GM12878 (cell line): ENCODE measurements at regions not wholly inside any gene's neighbourhood (a gene's known extent, or its start where the extent isn't known, plus 50 kb on each side); places are given as distances from the start of the nearest gene placed in this dataset.
A peak's percentile ranks its signal among the peaks of the same experiment; 100 is the strongest.

Experiments
- ATAC-seq: fragments of 200-7000 bp; cut with Tn5 transposase; 3 replicates; pipeline ENCODE4 v1.9.1; 2020; ENCODE audit warnings: mild to moderate bottlenecking, moderate library complexity
- BruUV-seq: library from RNA; stranded (reverse); fragments of 400-500 nt; replicated peaks from 2 replicates; lab custom pipeline; 2021; lab: Mats Ljungman, UMichigan
- CTCF ChIA-PET: fragments of 300-600 bp; sonication (Branson Sonifier 250); formaldehyde crosslinking; extraction: SDS; loops from one replicate; lab custom pipeline; 2021; ENCODE audit warnings: inconsistent platforms; lab: Yijun Ruan, JAX
- POLR2A ChIA-PET: fragments of 350-600 bp; formaldehyde crosslinking; extraction: SDS; loops from one replicate; lab custom pipeline; 2021; ENCODE audit warnings: inconsistent platforms; lab: Charles Lee
- RAD21 ChIA-PET: fragments of 300-600 bp; sonication (Branson Sonifier 250); formaldehyde crosslinking; loops from one replicate; lab custom pipeline; 2023; ENCODE audit warnings: antibody characterized with exemption; ENCODE audit not compliant: unreplicated experiment; lab: Charles Lee
- SMC1A ChIA-PET: fragments of 300-600 bp; sonication (Branson Sonifier 250); formaldehyde crosslinking; loops from one replicate; lab custom pipeline; 2023; ENCODE audit not compliant: unreplicated experiment, uncharacterized antibody; lab: Charles Lee
- DNase-seq: peaks from one replicate; pipeline ENCODE4 v3.0.0-alpha.2; 2011; ENCODE audit warnings: low read depth, low spot score
- FAIRE-seq: peaks from 3 replicates; lab custom pipeline; 2011; peaks lifted over from hg19 to GRCh38; lab: Jason Lieb, UNC
- H2AFZ ChIP-seq: 2 replicates; pipeline ENCODE4 v1.6.0; 2011; ENCODE audit warnings: low read depth, low read length, control low read depth; ENCODE audit not compliant: control insufficient read depth
- H3K27ac ChIP-seq: 2 replicates; pipeline ENCODE4 v1.5.1; 2011; ENCODE audit warnings: control low read depth; ENCODE audit not compliant: control insufficient read depth, insufficient read depth
- H3K27me3 ChIP-seq, 2 experiments: replicated peaks in 1 of 2; 2 replicates each; pipeline versions ENCODE4 v1.6.0 to v1.6.1; 2011; ENCODE audit warnings: low read length in 1 of 2; ENCODE audit not compliant: control insufficient read depth in 2 of 2, insufficient read depth in 2 of 2
- H3K36me3 ChIP-seq, 2 experiments: 2 replicates each; pipeline ENCODE4 v1.5.1; 2011; ENCODE audit warnings: low read length in 1 of 2; ENCODE audit not compliant: control insufficient read depth in 2 of 2, insufficient read depth in 2 of 2
- H3K4me1 ChIP-seq: 2 replicates; pipeline ENCODE4 v1.6.1; 2011; ENCODE audit warnings: mild to moderate bottlenecking, low read length, moderate library complexity, mixed read lengths; ENCODE audit not compliant: control insufficient read depth, insufficient read depth
- H3K4me2 ChIP-seq: 2 replicates; pipeline ENCODE4 v1.6.0; 2011; ENCODE audit warnings: control low read depth; ENCODE audit not compliant: control insufficient read depth, insufficient read depth
- H3K4me3 ChIP-seq: fragments of 200-600 bp; sonication (generic); 2 replicates; pipeline ENCODE4 v1.5.1; 2016
- H3K79me2 ChIP-seq: 2 replicates; pipeline ENCODE4 v1.6.0; 2011; ENCODE audit warnings: low read length; ENCODE audit not compliant: control insufficient read depth, insufficient read depth
- H3K9ac ChIP-seq: 2 replicates; pipeline ENCODE4 v1.8.0; 2011; ENCODE audit warnings: low read length, control low read depth, mixed read lengths; ENCODE audit not compliant: control insufficient read depth, insufficient read depth
- H3K9me3 ChIP-seq: replicated peaks from 3 replicates; pipeline ENCODE4 v1.5.1; 2011; ENCODE audit warnings: mild to moderate bottlenecking, low read length; ENCODE audit not compliant: control insufficient read depth, insufficient read depth
- H4K20me1 ChIP-seq: 2 replicates; pipeline ENCODE4 v1.6.0; 2011; ENCODE audit not compliant: control insufficient read depth, insufficient read depth
- CHD2 ChIP-seq: IDR thresholded peaks from 2 replicates; pipeline ENCODE4 v1.6.1; 2011; ENCODE audit warnings: low read depth, low read length, improper control_type of control experiment, borderline replicate concordance
- JUNB ChIP-seq: IDR thresholded peaks from 2 replicates; pipeline ENCODE4 v1.6.1; 2016; ENCODE audit warnings: antibody characterized with exemption, mild to moderate bottlenecking
- KDM1A ChIP-seq: fragments of 200-600 bp; sonication (generic); IDR thresholded peaks from 2 replicates; pipeline ENCODE4 v1.6.1; 2016; ENCODE audit warnings: borderline replicate concordance
- PAX8 ChIP-seq: fragments of 450-650 bp; IDR thresholded peaks from 2 replicates; pipeline ENCODE4 v1.6.1; 2017; ENCODE audit warnings: mild to moderate bottlenecking, moderate library complexity
- POLR2A ChIP-seq: IDR thresholded peaks from 2 replicates; pipeline ENCODE4 v1.6.1; 2011; ENCODE audit warnings: low read depth, mild to moderate bottlenecking, low read length
- RELB ChIP-seq: fragments of 450-650 bp; IDR thresholded peaks from 2 replicates; pipeline ENCODE4 v1.6.1; 2017; ENCODE audit warnings: low read depth, mild to moderate bottlenecking, moderate library complexity
- SPI1 ChIP-seq: IDR thresholded peaks from 2 replicates; pipeline ENCODE4 v1.6.1; 2011; ENCODE audit warnings: low read depth, mild to moderate bottlenecking, low read length, moderate library complexity, borderline replicate concordance; ENCODE audit not compliant: insufficient read depth
- ZBTB11 ChIP-seq: fragments of 450-650 bp; formaldehyde crosslinking; IDR thresholded peaks from 2 replicates; pipeline ENCODE4 v1.5.0; 2022; ENCODE audit warnings: mild to moderate bottlenecking, missing genetic modification characterization
- ZBTB40 ChIP-seq: fragments of 450-650 bp; IDR thresholded peaks from 2 replicates; pipeline ENCODE4 v1.6.1; 2016; ENCODE audit warnings: mild to moderate bottlenecking, moderate library complexity, borderline replicate concordance
- ZSCAN29 ChIP-seq: fragments of 450-650 bp; IDR thresholded peaks from 2 replicates; pipeline ENCODE4 v1.6.1; 2017; ENCODE audit warnings: mild to moderate bottlenecking, moderate library complexity
- WGBS: methylation state at CpG from one replicate; pipeline ENCODE4 v1.1.6; 2016; ENCODE audit warnings: low lambda C conversion rate; ENCODE audit not compliant: insufficient replicate concordance, insufficient coverage; ENCODE audit errors: missing lambda C conversion rate; 5-methylcytosine and 5-hydroxymethylcytosine counted together
- in situ Hi-C: fragments of 300-500 bp; cut with MboI; formaldehyde crosslinking; loops from 9 replicates; pipeline ENCODE4 v1.14.3; 2018; ENCODE audit warnings: mixed read lengths
- intact Hi-C: fragments of 100-400 bp; cut with micrococcal nuclease; formaldehyde crosslinking; loops from one replicate; pipeline ENCODE4 v1.14.2; 2022; ENCODE audit not compliant: unreplicated experiment
- TF ChIP-seq, protein P1 (sequence below): fragments of 450-650 bp; IDR thresholded peaks from 2 replicates; pipeline ENCODE4 v1.6.1; 2017; ENCODE audit warnings: mild to moderate bottlenecking

DNA sequence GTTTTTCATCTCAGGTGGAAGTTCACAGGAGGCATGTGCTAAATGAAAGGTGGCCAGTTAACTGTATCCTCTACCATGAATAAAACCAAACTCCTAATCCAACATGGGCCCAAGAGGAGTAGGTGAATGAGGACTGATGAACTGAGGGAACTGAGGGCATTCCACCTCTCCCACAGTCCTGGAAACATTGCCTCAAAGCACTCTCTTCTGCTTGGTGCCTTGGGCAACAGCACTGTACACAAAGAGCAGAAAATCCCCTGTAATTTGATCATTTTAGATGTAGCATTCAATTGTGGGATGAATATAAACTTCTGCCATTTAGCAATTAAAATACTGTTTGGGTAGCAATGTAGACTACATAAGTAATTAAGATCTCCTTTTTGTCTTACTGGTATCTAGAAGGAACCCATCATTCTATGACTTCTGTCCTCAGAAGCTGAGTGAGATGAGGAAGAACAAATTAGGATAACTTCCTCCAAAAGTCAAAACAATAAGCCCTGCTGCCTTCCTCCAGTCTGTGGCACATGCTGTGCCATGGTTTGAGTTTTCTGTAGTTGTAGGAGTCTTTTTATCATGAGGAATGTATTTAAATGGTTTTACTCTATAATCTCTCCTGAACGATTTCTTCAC, 86.7 kb upstream of the ZEB2 start (continued):
- TF ChIP-seq ZBTB40 (no peak), POLR2A (no peak), KDM1A (no peak), ZSCAN29 (no peak)
- TF ChIP-seq, protein P1, sequence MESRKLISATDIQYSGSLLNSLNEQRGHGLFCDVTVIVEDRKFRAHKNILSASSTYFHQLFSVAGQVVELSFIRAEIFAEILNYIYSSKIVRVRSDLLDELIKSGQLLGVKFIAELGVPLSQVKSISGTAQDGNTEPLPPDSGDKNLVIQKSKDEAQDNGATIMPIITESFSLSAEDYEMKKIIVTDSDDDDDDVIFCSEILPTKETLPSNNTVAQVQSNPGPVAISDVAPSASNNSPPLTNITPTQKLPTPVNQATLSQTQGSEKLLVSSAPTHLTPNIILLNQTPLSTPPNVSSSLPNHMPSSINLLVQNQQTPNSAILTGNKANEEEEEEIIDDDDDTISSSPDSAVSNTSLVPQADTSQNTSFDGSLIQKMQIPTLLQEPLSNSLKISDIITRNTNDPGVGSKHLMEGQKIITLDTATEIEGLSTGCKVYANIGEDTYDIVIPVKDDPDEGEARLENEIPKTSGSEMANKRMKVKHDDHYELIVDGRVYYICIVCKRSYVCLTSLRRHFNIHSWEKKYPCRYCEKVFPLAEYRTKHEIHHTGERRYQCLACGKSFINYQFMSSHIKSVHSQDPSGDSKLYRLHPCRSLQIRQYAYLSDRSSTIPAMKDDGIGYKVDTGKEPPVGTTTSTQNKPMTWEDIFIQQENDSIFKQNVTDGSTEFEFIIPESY: no peak

DNA sequence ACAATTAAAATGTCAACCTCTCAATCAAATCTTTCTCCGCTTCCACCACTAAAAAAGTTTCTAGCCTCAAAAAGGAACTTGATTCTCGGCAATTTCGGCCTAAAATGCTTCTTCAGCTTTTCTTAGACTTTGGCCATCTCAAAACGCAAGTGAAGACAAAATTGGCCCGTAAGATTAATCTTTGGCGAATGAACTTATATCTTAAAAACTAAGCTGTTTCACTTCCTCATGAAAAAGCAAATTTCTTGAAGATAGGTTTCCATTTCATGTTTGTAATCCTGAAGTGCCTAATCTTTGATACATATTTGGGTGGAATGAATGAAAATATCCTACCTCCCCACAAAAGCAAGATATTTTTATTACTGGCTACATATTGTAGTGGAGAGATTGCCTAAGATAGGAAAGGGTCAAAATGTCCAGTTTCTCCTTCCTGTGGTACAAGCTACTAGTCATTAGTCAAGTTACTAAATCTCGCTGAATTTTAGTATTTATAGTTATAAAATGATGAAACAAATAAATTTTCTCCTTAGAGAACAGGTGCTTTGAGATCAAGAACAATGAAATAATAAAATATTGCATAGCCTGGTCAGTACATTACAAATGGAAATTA, 85.4 kb upstream of the ZEB2 start:
- WGBS: 46% methylated on average over 7 of the region's 7 CpGs
- in situ Hi-C loops: no loop called here
- Histone ChIP-seq H3K4me2 (no peak overlapping the region), H3K9ac (no peak overlapping the region), H3K4me1 (no peaks in the 10 kb centered on the region), H3K9me3 (no peaks in the 10 kb centered on the region; the same call in 1 of the 3 replicates), H3K36me3 (no peaks in the 10 kb centered on the region), H4K20me1 (no peaks in the 10 kb centered on the region), H3K4me3 (no peak overlapping the region), H3K27ac (no peak overlapping the region), H2AFZ (no peak overlapping the region), H3K27me3 (peaks cover 0 to 2% of the 10 kb centered on the region in 2 experiments; a peak in 1 of 4 replicates), H3K79me2 (no peaks in the 10 kb centered on the region)
- SMC1A ChIA-PET: no interaction called here
- CTCF ChIA-PET: no interaction called here
- ATAC-seq (no peak), DNase-seq (no peak), FAIRE-seq (no peak)
- intact Hi-C loops: no loop called here
- TF ChIP-seq PAX8: no peak
- TF ChIP-seq CHD2: no peak
- no peak for TF ChIP-seq RELB
- TF ChIP-seq JUNB: peak; percentile 26; the same call in 1 of the 2 replicates
- TF ChIP-seq ZBTB11 (CRISPR knock-in tag): no peak
- TF ChIP-seq SPI1: peak; percentile 66
- TF ChIP-seq POLR2A: no peak
- RAD21 ChIA-PET: no interaction called here
- POLR2A ChIA-PET: no interaction called here
- BruUV-seq: no TSS peak
